GM12878 (cell line): ENCODE measurements at regions not wholly inside any gene's neighbourhood (a gene's known extent, or its start where the extent isn't known, plus 50 kb on each side); places are given as distances from the start of the nearest gene placed in this dataset.

Experiments
- ATAC-seq: fragments of 200-7000 bp; cut with Tn5 transposase; 3 replicates; pipeline ENCODE4 v1.9.1; 2020; ENCODE audit warnings: mild to moderate bottlenecking, moderate library complexity
- BruUV-seq: library from RNA; stranded (reverse); fragments of 400-500 nt; replicated peaks from 2 replicates; lab custom pipeline; 2021; lab: Mats Ljungman, UMichigan
- CTCF ChIA-PET: fragments of 300-600 bp; sonication (Branson Sonifier 250); formaldehyde crosslinking; extraction: SDS; loops from one replicate; lab custom pipeline; 2021; ENCODE audit warnings: inconsistent platforms; lab: Yijun Ruan, JAX
- POLR2A ChIA-PET: fragments of 350-600 bp; formaldehyde crosslinking; extraction: SDS; loops from one replicate; lab custom pipeline; 2021; ENCODE audit warnings: inconsistent platforms; lab: Charles Lee
- RAD21 ChIA-PET: fragments of 300-600 bp; sonication (Branson Sonifier 250); formaldehyde crosslinking; loops from one replicate; lab custom pipeline; 2023; ENCODE audit warnings: antibody characterized with exemption; ENCODE audit not compliant: unreplicated experiment; lab: Charles Lee
- SMC1A ChIA-PET: fragments of 300-600 bp; sonication (Branson Sonifier 250); formaldehyde crosslinking; loops from one replicate; lab custom pipeline; 2023; ENCODE audit not compliant: unreplicated experiment, uncharacterized antibody; lab: Charles Lee
- DNase-seq: peaks from one replicate; pipeline ENCODE4 v3.0.0-alpha.2; 2011; ENCODE audit warnings: low read depth, low spot score
- FAIRE-seq: peaks from 3 replicates; lab custom pipeline; 2011; peaks lifted over from hg19 to GRCh38; lab: Jason Lieb, UNC
- H2AFZ ChIP-seq: 2 replicates; pipeline ENCODE4 v1.6.0; 2011; ENCODE audit warnings: low read depth, low read length, control low read depth; ENCODE audit not compliant: control insufficient read depth
- H3K27ac ChIP-seq: 2 replicates; pipeline ENCODE4 v1.5.1; 2011; ENCODE audit warnings: control low read depth; ENCODE audit not compliant: control insufficient read depth, insufficient read depth
- H3K27me3 ChIP-seq, 2 experiments: replicated peaks in 1 of 2; 2 replicates each; pipeline versions ENCODE4 v1.6.0 to v1.6.1; 2011; ENCODE audit warnings: low read length in 1 of 2; ENCODE audit not compliant: control insufficient read depth in 2 of 2, insufficient read depth in 2 of 2
- H3K36me3 ChIP-seq, 2 experiments: 2 replicates each; pipeline ENCODE4 v1.5.1; 2011; ENCODE audit warnings: low read length in 1 of 2; ENCODE audit not compliant: control insufficient read depth in 2 of 2, insufficient read depth in 2 of 2
- H3K4me1 ChIP-seq: 2 replicates; pipeline ENCODE4 v1.6.1; 2011; ENCODE audit warnings: mild to moderate bottlenecking, low read length, moderate library complexity, mixed read lengths; ENCODE audit not compliant: control insufficient read depth, insufficient read depth
- H3K4me2 ChIP-seq: 2 replicates; pipeline ENCODE4 v1.6.0; 2011; ENCODE audit warnings: control low read depth; ENCODE audit not compliant: control insufficient read depth, insufficient read depth
- H3K4me3 ChIP-seq: fragments of 200-600 bp; sonication (generic); 2 replicates; pipeline ENCODE4 v1.5.1; 2016
- H3K79me2 ChIP-seq: 2 replicates; pipeline ENCODE4 v1.6.0; 2011; ENCODE audit warnings: low read length; ENCODE audit not compliant: control insufficient read depth, insufficient read depth
- H3K9ac ChIP-seq: 2 replicates; pipeline ENCODE4 v1.8.0; 2011; ENCODE audit warnings: low read length, control low read depth, mixed read lengths; ENCODE audit not compliant: control insufficient read depth, insufficient read depth
- H3K9me3 ChIP-seq: replicated peaks from 3 replicates; pipeline ENCODE4 v1.5.1; 2011; ENCODE audit warnings: mild to moderate bottlenecking, low read length; ENCODE audit not compliant: control insufficient read depth, insufficient read depth
- H4K20me1 ChIP-seq: 2 replicates; pipeline ENCODE4 v1.6.0; 2011; ENCODE audit not compliant: control insufficient read depth, insufficient read depth
- ETV6 ChIP-seq, 2 experiments: fragments of 450-650 bp in 1 of 2; IDR thresholded peaks in 1 of 2; conservative IDR thresholded peaks in 1 of 2; 2 replicates each; pipeline ENCODE4 v1.6.1; 2014; ENCODE audit warnings: antibody characterized with exemption in 1 of 2, borderline replicate concordance in 1 of 2, low read depth in 1 of 2, mild to moderate bottlenecking in 1 of 2, moderate library complexity in 1 of 2
- IRF5 ChIP-seq: fragments of 450-650 bp; IDR thresholded peaks from 2 replicates; pipeline ENCODE4 v1.6.1; 2017; ENCODE audit warnings: borderline replicate concordance
- MEF2B ChIP-seq: fragments of 450-650 bp; IDR thresholded peaks from 2 replicates; pipeline ENCODE4 v1.6.1; 2018; ENCODE audit warnings: mild to moderate bottlenecking, moderate library complexity; ENCODE audit not compliant: partially characterized antibody, poor library complexity, severe bottlenecking
- ZBTB11 ChIP-seq: fragments of 450-650 bp; formaldehyde crosslinking; IDR thresholded peaks from 2 replicates; pipeline ENCODE4 v1.5.0; 2022; ENCODE audit warnings: mild to moderate bottlenecking, missing genetic modification characterization
- ZNF622 ChIP-seq: fragments of 450-650 bp; IDR thresholded peaks from 2 replicates; pipeline ENCODE4 v1.6.1; 2017; ENCODE audit warnings: mild to moderate bottlenecking, inconsistent platforms
- WGBS: methylation state at CpG from one replicate; pipeline ENCODE4 v1.1.6; 2016; ENCODE audit warnings: low lambda C conversion rate; ENCODE audit not compliant: insufficient replicate concordance, insufficient coverage; ENCODE audit errors: missing lambda C conversion rate; 5-methylcytosine and 5-hydroxymethylcytosine counted together
- in situ Hi-C: fragments of 300-500 bp; cut with MboI; formaldehyde crosslinking; loops from 9 replicates; pipeline ENCODE4 v1.14.3; 2018; ENCODE audit warnings: mixed read lengths
- intact Hi-C: fragments of 100-400 bp; cut with micrococcal nuclease; formaldehyde crosslinking; loops from one replicate; pipeline ENCODE4 v1.14.2; 2022; ENCODE audit not compliant: unreplicated experiment

DNA sequence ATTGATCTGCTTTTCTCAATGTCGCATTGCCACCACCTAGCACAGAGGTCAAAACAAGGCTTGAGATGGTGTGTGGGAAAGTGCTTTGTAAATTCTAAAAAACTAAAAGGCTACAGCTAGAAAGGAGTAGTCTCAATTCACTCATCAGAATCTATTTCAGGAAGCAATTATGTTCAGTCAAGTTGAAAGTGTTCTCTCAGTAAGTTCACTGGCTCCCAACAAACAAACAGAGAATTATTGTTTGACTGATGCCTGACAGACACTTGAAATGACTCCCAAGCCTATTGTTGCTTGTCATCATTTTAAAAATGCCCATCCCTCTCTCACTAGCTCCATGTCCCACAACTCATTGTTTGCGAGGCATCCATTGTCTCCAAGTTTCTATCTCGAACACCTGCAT lies 419.6 kb upstream of the CPEB2 start:
- POLR2A ChIA-PET: no interaction called here

More for the DNA sequence above, 419.6 kb upstream of the CPEB2 start:
- H3K9ac ChIP-seq: no peak overlapping the region
- H3K27me3 ChIP-seq: no peaks in the 10 kb centered on the region
- no peaks in the 10 kb centered on the region for H3K36me3 ChIP-seq
- no peak overlapping the region for H3K27ac ChIP-seq
- no peak overlapping the region for H2AFZ ChIP-seq
- DNase-seq (no peak), ATAC-seq (peak; percentile 35), FAIRE-seq (no peak)
- H4K20me1 ChIP-seq: no peaks in the 10 kb centered on the region
- intact Hi-C loops (no loop called here), in situ Hi-C loops (no loop called here)
- SMC1A ChIA-PET: interaction anchor here (0.7 kb wide), 1 partner anchor 405 kb away, joined by 3 read pairs; no protein-coding TSS in a partner anchor
- H3K4me2 ChIP-seq: no peak overlapping the region
- no peaks in the 10 kb centered on the region for H3K4me1 ChIP-seq
- CTCF ChIA-PET: no interaction called here
- WGBS: 54% methylated on average over 3 of the region's 3 CpGs
- H3K9me3 ChIP-seq: no peaks in the 10 kb centered on the region
- TF ChIP-seq ZNF622 (no peak), ETV6 (conservative IDR thresholded peaks at IDR 0.05 in 1 of 2, IDR thresholded peaks at IDR 0.05 in 1 of 2; ENCODE audit: borderline replicate concordance in 1 of 2, low read depth in 1 of 2) (no peak), ZBTB11 (CRISPR knock-in tag) (no peak), MEF2B (peak; percentile 22), IRF5 (no peak)
- no TSS peak for BruUV-seq
- H3K79me2 ChIP-seq: no peaks in the 10 kb centered on the region
- RAD21 ChIA-PET: no interaction called here
- H3K4me3 ChIP-seq: no peak overlapping the region
